H1 (cell line): ENCODE measurements at regions not wholly inside any gene's neighbourhood (a gene's known extent, or its start where the extent isn't known, plus 50 kb on each side); places are given as distances from the start of the nearest gene placed in this dataset.

Source experiments
- CREB1 ChIP-seq: IDR thresholded peaks from 2 replicates; pipeline ENCODE4 v1.6.1; 2012; ENCODE audit warnings: inconsistent platforms
- MAX ChIP-seq: IDR thresholded peaks from 2 replicates; pipeline ENCODE4 v1.6.1; 2012; ENCODE audit warnings: inconsistent platforms
- RBBP5 ChIP-seq: IDR thresholded peaks from 2 replicates; pipeline ENCODE4 v1.7.1; 2012; ENCODE audit warnings: low read depth, mild to moderate bottlenecking, inconsistent platforms, low read length, moderate library complexity, borderline replicate concordance
- SIRT6 ChIP-seq: IDR thresholded peaks from one replicate; pipeline ENCODE4 v1.7.1; 2012; ENCODE audit warnings: low read length, inconsistent platforms
- SIX5 ChIP-seq: IDR thresholded peaks from 2 replicates; pipeline ENCODE4 v1.6.1; 2011; ENCODE audit warnings: mild to moderate bottlenecking, low read depth, low read length
- TF ChIP-seq, protein P1 (sequence below): IDR thresholded peaks from 2 replicates; pipeline ENCODE4 v1.6.1; 2011; ENCODE audit warnings: low read depth, mild to moderate bottlenecking, low read length; ENCODE audit not compliant: insufficient read depth

GRCh38 chr2:220219371-220219770, 591.9 kb downstream of the SLC4A3 start (continued):
- TF ChIP-seq RBBP5 (no peak), MAX (no peak), CREB1 (no peak), SIRT6 (no peak), SIX5 (no peak)
- TF ChIP-seq, protein P1, sequence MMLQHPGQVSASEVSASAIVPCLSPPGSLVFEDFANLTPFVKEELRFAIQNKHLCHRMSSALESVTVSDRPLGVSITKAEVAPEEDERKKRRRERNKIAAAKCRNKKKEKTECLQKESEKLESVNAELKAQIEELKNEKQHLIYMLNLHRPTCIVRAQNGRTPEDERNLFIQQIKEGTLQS = no peak
